HepG2 (cell line): ENCODE measurements at regions not wholly inside any gene's neighbourhood (a gene's known extent, or its start where the extent isn't known, plus 50 kb on each side); places are given as distances from the start of the nearest gene placed in this dataset.

ENCODE experiments used
- ATAC-seq: fragments of 200-7000 bp; cut with Tn5 transposase; 3 replicates; pipeline ENCODE4 v1.9.1; 2020; ENCODE audit warnings: mild to moderate bottlenecking, moderate library complexity
- BruUV-seq: library from RNA; stranded (reverse); fragments of 400-500 nt; replicated peaks from 2 replicates; lab custom pipeline; 2021; lab: Mats Ljungman, UMichigan
- CTCF ChIA-PET: fragments of 300-600 bp; formaldehyde crosslinking; extraction: SDS; loops from one replicate; lab custom pipeline; 2021; ENCODE audit warnings: low total read pairs, inconsistent platforms, low intra/inter-chr PET ratio; lab: Yijun Ruan, JAX
- POLR2A ChIA-PET: fragments of 350-600 bp; sonication (Branson Sonifier 250); formaldehyde crosslinking; loops from one replicate; lab custom pipeline; 2020; ENCODE audit warnings: antibody characterized with exemption, inconsistent platforms; lab: Yijun Ruan, JAX
- DNase-seq: peaks from one replicate; pipeline ENCODE4 v3.0.0-alpha.2; 2015; ENCODE audit warnings: low spot score
- FAIRE-seq: peaks from 3 replicates; lab custom pipeline; 2011; peaks lifted over from hg19 to GRCh38; lab: Jason Lieb, UNC
- H2AFZ ChIP-seq: one replicate; pipeline ENCODE4 v1.6.1; 2011; ENCODE audit warnings: low read length, inconsistent platforms
- H3K27ac ChIP-seq: fragments of 300-600 bp; 3 replicates; pipeline ENCODE4 v1.8.0; 2011; ENCODE audit warnings: mixed run types, mild to moderate bottlenecking, mixed read lengths, low read length, inconsistent platforms; ENCODE audit not compliant: insufficient read depth; ENCODE audit errors: extremely low read length
- H3K27me3 ChIP-seq, 2 experiments: fragments of 200-600 bp in 1 of 2; 2 replicates in 1 of 2; 3 replicates in 1 of 2; pipeline versions ENCODE4 v1.6.0 to v1.8.0; 2011; ENCODE audit warnings: low read length in 2 of 2, mild to moderate bottlenecking in 2 of 2, moderate library complexity in 2 of 2, inconsistent platforms in 1 of 2; ENCODE audit not compliant: insufficient read depth in 2 of 2, control insufficient read depth in 1 of 2
- H3K36me3 ChIP-seq, 2 experiments: fragments of 200-600 bp in 1 of 2; replicated peaks in 1 of 2; 2 replicates in 1 of 2; 3 replicates in 1 of 2; pipeline versions ENCODE4 v1.5.1 to v1.8.0; 2011; ENCODE audit warnings: low read length in 2 of 2, inconsistent platforms in 1 of 2; ENCODE audit not compliant: insufficient read depth in 2 of 2, control insufficient read depth in 1 of 2
- H3K4me1 ChIP-seq: 2 replicates; pipeline ENCODE4 v1.5.1; 2012; ENCODE audit warnings: low read length, inconsistent platforms; ENCODE audit not compliant: insufficient read depth
- H3K4me2 ChIP-seq: 2 replicates; pipeline ENCODE4 v1.6.0; 2011; ENCODE audit warnings: low read depth, low read length, inconsistent platforms
- H3K4me3 ChIP-seq, 3 experiments: fragments of 200-600 bp in 1 of 3; sonication (generic), shearing (Covaris generic) in 1 of 3; replicated peaks in 1 of 3; 2 replicates each; pipeline ENCODE4 v1.5.1; 2011 to 2016; ENCODE audit warnings: low read length in 3 of 3, inconsistent platforms in 2 of 3, low read depth in 2 of 3, mild to moderate bottlenecking in 2 of 3, control low read depth in 1 of 3, mixed read lengths in 1 of 3; ENCODE audit not compliant: insufficient read depth in 1 of 3
- H3K79me2 ChIP-seq: one replicate; pipeline ENCODE4 v1.6.1; 2011; ENCODE audit warnings: low read length, inconsistent platforms; ENCODE audit not compliant: insufficient read depth
- H3K9ac ChIP-seq: 2 replicates; pipeline ENCODE4 v1.6.0; 2011; ENCODE audit warnings: mild to moderate bottlenecking, low read depth, low read length, inconsistent platforms; ENCODE audit not compliant: insufficient read depth
- H3K9me3 ChIP-seq: 2 replicates; pipeline ENCODE4 v1.5.1; 2012; ENCODE audit warnings: mild to moderate bottlenecking, low read length
- H4K20me1 ChIP-seq: 2 replicates; pipeline ENCODE4 v1.6.0; 2011; ENCODE audit warnings: inconsistent platforms, mild to moderate bottlenecking, low read length, moderate library complexity; ENCODE audit not compliant: insufficient read depth
- BRF2 ChIP-seq: sonication (generic); formaldehyde crosslinking; IDR thresholded peaks from 2 replicates; pipeline ENCODE4 v1.8.1; 2022; ENCODE audit warnings: mild to moderate bottlenecking, missing genetic modification reagents
- E2F5 ChIP-seq: sonication (generic); formaldehyde crosslinking; conservative IDR thresholded peaks from 2 replicates; pipeline ENCODE4 v1.4.0; 2020; ENCODE audit warnings: missing genetic modification reagents
- GMEB2 ChIP-seq: IDR thresholded peaks from 2 replicates; pipeline ENCODE4 v1.6.1; 2016; ENCODE audit warnings: missing biosample characterization, missing genetic modification reagents, low read depth
- MLX ChIP-seq: IDR thresholded peaks from 2 replicates; pipeline ENCODE4 v1.6.1; 2016
- NCOR1 ChIP-seq: fragments of 200-600 bp; sonication (generic); IDR thresholded peaks from 2 replicates; pipeline ENCODE4 v1.7.0; 2017; ENCODE audit warnings: antibody characterized with exemption, low read length, borderline replicate concordance
- NFIC ChIP-seq: IDR thresholded peaks from 2 replicates; pipeline ENCODE4 v1.6.1; 2012; ENCODE audit warnings: mild to moderate bottlenecking, low read length, inconsistent platforms
- NR0B2 ChIP-seq: sonication (generic); formaldehyde crosslinking; IDR thresholded peaks from 2 replicates; pipeline ENCODE4 v1.4.0; 2020; ENCODE audit warnings: mild to moderate bottlenecking, missing genetic modification reagents
- TARDBP ChIP-seq: sonication (generic); formaldehyde crosslinking; IDR thresholded peaks from 2 replicates; pipeline ENCODE4 v1.8.0; 2022; ENCODE audit warnings: mild to moderate bottlenecking, missing genetic modification reagents
- ZNF160 ChIP-seq: sonication (generic); formaldehyde crosslinking; IDR thresholded peaks from 2 replicates; pipeline ENCODE4 v1.8.0; 2022; ENCODE audit warnings: mild to moderate bottlenecking, inconsistent platforms, missing genetic modification reagents
- ZNF251 ChIP-seq: sonication (generic); formaldehyde crosslinking; IDR thresholded peaks from 2 replicates; pipeline ENCODE4 v1.9.0; 2021; ENCODE audit warnings: mild to moderate bottlenecking, missing genetic modification reagents
- ZNF563 ChIP-seq: sonication (generic); formaldehyde crosslinking; IDR thresholded peaks from 2 replicates; pipeline ENCODE4 v1.8.0; 2022; ENCODE audit warnings: mild to moderate bottlenecking, moderate library complexity, missing genetic modification reagents
- ZNF644 ChIP-seq: IDR thresholded peaks from 2 replicates; pipeline ENCODE4 v1.6.1; 2016; ENCODE audit warnings: low read depth
- WGBS: methylation state at CpG from one replicate; pipeline ENCODE4 v1.1.6; 2017; ENCODE audit warnings: low lambda C conversion rate; 5-methylcytosine and 5-hydroxymethylcytosine counted together
- in situ Hi-C: cut with HindIII; loops from 2 replicates; pipeline ENCODE4 v1.10.0; 2017; ENCODE audit warnings: low pct_unique_long_range_greater_than_20kb; ENCODE audit not compliant: extremely low pct_ligation_motif_present
- intact Hi-C: fragments of 100-400 bp; cut with micrococcal nuclease; formaldehyde crosslinking; loops from one replicate; pipeline ENCODE4 v1.10.0; 2022; ENCODE audit not compliant: unreplicated experiment

- in situ Hi-C loops, result no loop called here
- Histone ChIP-seq H3K4me2 (no peak overlapping the region), H3K9me3 (no peaks in the 10 kb centered on the region), H2AFZ (no peak overlapping the region), H3K9ac (no peak overlapping the region), H3K27ac (no peak overlapping the region), H3K27me3 (no peaks in the 10 kb centered on the region), H4K20me1 (no peaks in the 10 kb centered on the region), H3K36me3 (no peaks in the 10 kb centered on the region), H3K79me2 (no peaks in the 10 kb centered on the region), H3K4me1 (no peaks in the 10 kb centered on the region), H3K4me3 (no peak overlapping the region)
- WGBS, result 3% methylated on average over 1 of the region's 1 CpG
- TF ChIP-seq NCOR1 (no peak), NFIC (no peak), TARDBP (CRISPR knock-in tag) (no peak), ZNF160 (no peak), BRF2 (CRISPR knock-in tag) (no peak), E2F5 (CRISPR knock-in tag) (no peak), GMEB2 (CRISPR knock-in tag) (no peak), ZNF563 (CRISPR knock-in tag) (no peak), ZNF644 (CRISPR knock-in tag) (no peak), NR0B2 (CRISPR knock-in tag) (no peak), ZNF251 (CRISPR knock-in tag) (no peak), MLX (CRISPR knock-in tag) (no peak)
- FAIRE-seq (no peak), DNase-seq (no peak), ATAC-seq (no peak)
- ChIA-PET POLR2A (no interaction called here), CTCF (no interaction called here)
- intact Hi-C loops, result no loop called here
- BruUV-seq, result no TSS peak
Observed at GRCh38 chr2:188145885-188146284, 145.8 kb upstream of the GULP1 start.
